SKM-1 (cell line): ENCODE measurements at regions not wholly inside any gene's neighbourhood (a gene's known extent, or its start where the extent isn't known, plus 50 kb on each side); places are given as distances from the start of the nearest gene placed in this dataset.

Experiments
- DNase-seq: peaks from one replicate; lab custom pipeline; 2025; ENCODE audit not compliant: unreplicated experiment; lab: John Stamatoyannopoulos, UW

DNA sequence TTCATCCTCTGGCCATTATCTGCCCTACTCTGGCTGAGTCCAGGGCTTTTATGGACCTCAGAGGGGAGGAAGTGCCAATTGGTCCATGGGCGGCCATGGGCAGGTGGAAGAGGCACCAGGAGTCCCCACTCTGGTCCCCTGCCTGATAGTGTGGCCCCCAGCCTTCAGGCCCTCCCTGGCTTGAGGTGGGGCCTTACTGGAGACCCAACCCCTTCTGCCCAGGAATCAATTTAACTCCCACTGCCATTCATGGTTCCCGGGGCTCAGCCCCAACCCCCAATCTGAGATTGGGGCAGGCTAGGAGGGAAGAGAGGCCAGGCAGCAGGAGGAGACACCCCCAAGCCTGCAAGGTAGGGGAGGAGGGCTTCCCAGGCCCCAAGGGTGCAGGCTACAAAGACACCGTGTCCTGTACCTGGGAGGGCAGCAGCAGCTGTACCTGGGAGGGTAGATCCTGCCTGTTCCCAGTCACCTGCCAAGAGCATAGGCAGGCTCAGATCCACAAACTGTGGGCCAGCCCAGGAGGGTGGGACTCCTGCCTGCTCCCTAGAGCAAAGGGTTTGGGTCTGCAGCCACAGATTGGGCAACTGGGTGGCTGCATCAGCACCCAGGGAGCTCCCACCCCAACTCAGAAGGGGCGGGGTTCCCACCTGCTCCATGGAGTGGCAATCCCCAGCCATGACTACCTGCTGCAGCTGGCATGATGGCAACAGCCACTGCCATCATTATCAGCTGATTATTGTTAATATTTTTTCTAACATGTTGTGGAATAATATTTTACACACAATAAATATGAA lies 1044.1 kb upstream of the B3GALT2 start:
- DNase-seq, result no peak

DNA sequence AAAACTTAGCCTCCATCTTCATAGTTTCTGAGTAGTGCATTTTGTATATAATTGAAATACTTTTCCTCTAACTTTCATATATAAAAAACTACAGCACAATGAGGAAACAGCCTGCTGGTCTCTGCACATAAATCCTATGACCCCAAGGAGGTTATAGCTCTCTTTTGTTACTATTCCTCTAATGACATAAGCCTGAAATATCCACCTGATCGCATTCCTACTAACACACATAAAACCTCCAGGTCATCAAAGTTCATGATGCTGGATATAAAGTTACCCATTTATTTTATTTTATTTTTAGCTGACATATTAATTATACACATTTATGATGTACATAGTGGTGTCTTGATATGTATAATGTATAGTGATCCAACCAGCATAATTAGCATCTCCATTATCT lies 1042.0 kb upstream of the B3GALT2 start:
- no peak for DNase-seq

DNA sequence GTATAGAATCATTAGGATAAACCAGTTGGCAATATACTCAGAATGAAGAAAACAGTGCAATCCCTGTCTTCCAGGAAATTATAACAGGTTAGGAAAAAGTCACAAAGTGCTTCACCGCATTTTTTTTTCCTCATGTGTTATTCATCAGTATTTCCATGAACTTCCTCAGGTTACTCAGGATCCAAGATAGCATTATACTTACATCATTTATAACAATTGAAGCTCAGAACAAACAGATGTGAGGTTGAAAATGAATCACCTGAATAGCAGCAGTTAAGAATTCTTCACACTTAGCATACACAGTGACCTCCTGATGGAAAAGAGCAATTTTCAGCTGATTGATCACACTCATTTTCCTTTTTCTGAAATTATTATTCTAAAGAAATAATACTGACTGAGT lies 1040.7 kb upstream of the B3GALT2 start:
- no peak for DNase-seq

DNA sequence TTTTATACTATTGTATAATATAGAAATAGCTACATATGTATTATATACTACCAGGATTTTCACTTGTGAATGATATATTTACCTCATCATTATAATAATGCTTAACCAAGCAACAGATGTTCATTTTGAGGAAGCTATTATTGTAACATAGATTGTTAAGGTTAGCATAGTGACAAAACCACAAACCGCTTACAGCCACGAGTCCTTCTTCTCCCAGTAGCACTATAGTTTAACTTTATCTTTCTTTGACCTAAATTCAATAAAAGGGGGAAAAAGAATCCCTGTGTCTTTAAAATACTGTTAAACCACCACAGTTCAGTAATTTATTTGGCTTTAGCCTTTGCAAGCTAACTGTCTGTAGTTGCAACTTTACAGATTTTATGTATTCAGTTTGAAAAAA lies 1039.4 kb upstream of the B3GALT2 start:
- peak; percentile 53 for DNase-seq

DNA sequence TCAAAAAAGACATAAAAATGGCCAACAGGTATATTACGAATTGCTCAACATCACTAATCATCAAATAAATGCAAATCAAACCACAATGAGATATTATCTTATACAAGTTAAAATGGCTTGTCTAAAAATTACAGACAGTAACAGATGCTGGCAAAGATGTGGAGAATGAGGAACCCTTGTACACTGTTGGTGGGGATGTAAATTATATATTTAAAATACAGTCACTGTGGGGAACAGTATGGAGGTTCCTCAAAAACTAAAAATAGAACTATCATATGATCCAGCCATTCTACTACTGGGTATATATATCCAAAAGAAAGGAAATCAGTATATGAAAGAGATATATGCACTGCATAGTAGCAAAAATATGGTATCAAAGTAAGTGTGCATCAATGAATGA lies 1037.2 kb upstream of the B3GALT2 start:
- no peak for DNase-seq

DNA sequence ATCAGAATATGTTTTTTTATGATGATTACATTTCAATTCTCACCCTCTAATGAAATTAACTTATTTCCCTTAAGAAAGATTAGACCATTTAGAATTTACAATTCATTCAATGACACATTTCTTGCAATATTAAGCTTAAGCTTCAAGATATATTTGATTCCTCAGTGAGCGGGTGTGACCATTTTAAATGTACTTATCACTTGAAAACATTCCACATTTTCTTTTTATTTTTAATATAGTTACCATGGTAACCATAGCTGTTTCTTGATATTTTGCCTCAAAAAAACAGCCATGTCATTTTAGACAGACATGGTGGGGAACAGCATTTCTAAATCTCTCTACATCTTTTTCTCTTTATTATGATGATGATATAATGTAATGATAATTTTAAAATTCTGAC lies 1029.0 kb upstream of the B3GALT2 start:
- DNase-seq, result no peak

DNA sequence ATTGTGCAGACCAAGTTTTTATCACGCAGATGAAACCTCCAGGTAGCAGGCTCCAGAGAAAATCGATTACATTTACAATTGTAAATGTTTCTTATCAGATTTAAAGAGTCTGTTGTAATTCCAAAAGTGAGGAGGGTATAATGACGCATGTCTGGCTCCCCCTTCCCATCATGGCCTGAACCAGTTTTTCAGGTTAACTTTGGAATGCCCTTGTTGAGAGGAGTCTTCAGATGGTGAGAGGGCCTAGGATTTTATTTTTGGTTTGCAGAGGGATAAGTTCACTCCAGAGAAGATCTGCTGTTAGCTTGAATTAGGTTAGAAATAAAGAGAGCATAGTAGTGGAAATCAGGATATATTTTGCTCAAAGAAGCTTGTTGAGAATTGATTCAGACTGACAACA lies 1028.3 kb upstream of the B3GALT2 start:
- DNase-seq, result no peak

DNA sequence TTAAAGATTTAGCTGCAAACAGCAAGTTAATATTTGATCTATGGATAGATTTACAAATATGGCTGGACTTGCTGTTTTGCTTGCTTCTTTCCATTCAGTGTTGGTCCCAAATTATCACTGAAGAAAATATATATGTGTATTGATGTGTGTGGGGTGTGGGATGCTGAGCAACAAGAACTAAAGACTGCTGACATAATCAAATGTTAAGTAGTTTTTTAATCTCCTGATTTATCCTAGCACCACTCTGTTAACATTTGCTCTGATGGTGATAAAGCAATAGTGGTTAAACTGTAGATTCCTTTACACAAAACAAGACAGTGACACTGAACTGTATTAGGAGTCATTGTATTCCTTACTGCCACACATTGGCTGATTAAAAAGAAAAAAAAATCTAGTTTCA lies 1023.5 kb upstream of the B3GALT2 start:
- no peak for DNase-seq

DNA sequence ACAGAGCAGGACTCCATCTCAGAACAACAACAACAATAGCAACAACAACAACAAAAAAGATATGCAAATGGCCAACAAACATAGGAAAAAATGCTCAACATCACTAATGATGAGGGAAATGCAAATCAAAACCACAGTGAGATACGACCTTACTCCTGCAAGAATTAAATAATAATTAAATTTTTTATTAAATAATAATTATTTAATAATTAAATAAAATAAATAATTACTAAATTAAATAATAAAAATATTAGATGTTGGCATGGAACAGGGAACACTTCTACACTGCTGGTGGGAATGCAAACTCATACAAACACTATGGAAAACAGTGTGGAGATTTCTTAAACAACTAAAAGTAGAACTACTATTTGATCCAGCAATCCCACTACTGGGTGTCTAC lies 1022.3 kb upstream of the B3GALT2 start:
- DNase-seq, result no peak

DNA sequence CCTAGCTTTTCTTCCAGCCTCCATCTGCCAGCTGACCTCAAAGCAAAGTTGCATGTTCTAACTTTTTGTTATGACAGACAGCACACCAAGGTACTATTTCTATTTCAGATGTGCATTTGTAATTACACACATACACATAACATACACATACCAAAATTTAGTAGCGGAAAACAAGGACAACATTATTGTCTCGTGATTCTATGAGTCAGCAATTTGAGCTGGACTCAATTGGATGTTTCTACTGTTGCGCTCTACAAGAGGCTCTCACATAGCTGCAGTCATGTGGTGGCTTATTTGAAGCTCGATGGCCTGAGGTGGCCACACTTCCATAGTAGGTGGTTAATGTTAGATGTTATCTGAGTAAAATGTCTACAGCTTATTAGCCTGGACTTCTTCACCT lies 1010.1 kb upstream of the B3GALT2 start:
- no peak for DNase-seq

DNA sequence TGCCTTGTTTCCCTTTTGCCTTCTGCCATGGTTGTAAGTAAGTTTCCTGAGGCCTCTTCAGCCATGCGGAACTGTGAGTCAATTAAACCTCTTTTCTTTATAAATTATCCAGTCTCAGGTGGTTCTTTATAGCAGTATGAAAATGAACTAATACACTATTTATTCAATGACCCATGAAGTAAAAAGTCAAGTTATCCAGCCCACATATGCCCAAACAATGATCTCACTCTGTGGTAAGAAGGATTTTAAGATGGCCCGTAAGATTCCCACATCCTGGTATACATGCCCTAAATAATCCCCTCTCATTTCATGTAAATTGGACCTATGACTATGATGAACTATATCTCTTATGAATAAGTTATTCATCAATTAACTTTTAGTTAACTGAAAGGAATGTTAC lies 1008.3 kb upstream of the B3GALT2 start:
- no peak for DNase-seq

DNA sequence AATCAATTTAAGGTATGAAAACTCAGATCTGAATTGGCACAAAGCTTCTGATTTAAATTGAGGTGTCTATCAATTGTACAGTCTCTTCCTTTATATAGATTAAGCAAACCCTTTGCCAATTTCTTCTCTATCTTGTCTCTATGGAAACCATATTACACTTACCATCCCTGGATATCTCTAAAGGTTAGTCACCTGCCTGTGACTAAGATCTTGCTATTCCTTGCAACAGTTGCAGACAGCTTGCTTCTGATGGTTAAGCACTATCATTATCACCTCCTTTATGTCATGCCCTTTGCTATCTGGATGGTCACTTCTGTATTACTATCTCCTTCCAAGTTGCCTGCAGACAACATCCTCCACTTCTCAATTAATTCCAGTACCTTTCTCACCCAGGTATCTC lies 998.6 kb upstream of the B3GALT2 start:
- no peak for DNase-seq

DNA sequence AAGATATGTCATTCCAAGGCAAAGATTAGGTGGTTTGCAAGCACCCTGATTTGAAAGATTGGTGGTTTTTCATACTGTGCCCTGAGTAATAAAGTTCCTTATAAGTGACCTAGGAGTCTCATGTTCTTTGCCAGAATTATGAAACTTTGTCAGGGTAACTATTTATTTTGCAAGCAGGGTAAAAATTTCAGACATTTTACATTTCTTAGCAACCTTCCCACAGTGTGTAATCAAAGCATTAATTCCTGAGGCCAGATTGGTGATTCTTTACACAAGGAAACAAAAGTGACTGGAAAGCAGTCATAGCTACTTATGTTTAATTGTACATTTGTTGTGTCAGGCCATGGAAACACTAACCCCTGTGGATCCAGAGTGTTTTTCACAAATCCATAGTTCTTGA lies 998.0 kb upstream of the B3GALT2 start:
- DNase-seq, result no peak

DNA sequence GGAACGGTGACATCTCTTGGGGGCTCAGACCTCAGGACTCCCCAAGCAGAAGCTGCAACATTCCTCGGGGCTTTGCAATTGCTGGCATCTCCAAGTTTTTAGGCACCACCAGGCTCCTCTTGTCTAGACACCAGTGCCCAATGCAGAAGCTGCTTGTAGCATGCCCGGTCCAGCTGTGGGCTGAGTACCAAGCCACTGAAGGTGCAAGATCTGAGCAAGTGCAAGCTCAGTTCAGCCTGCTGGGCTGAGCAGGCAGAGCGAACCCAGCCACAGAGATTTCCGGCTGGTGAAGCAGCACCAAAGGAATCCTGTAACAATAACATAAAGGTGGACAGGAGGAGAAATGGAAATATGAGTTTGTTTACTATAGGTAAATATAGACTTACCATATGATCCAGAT lies 995.4 kb upstream of the B3GALT2 start:
- no peak for DNase-seq

DNA sequence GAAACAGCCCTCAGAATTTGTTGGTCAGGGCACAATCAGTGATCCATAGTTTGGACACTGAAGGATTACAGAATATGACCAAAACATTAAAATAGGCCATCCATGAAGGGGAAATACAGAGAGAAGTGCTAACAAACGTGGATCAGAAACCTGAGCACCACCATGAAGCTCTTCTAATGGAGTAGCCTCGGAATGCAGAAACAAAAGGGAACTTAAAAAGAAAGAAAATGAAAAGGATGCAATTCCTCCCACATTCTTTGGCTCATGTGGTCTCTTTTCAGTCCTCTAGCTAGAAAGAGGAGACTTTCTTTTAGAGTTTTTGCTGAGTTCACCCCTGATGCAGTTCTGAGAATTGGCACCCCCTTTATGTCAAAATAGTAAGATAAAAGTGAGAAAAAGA lies 989.8 kb upstream of the B3GALT2 start:
- DNase-seq, result no peak

DNA sequence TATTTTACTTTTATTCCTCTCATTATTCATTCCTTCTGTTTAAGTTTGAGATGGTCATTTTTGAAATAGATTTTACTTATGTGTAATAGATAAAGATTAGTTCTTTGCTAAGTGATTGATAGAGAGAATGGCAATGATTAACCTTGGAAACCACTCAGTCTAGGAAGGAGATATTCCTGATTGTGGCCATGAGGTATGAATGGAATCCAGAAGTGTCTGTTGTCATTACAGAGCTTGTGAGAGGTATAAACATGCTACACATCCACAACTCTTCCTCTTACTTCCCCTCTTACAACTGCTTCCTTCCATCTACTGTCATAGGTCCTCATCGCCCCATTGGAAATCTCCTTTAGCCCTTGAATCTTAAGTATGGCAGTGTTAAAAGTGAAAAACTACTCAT lies 988.8 kb upstream of the B3GALT2 start:
- no peak for DNase-seq

DNA sequence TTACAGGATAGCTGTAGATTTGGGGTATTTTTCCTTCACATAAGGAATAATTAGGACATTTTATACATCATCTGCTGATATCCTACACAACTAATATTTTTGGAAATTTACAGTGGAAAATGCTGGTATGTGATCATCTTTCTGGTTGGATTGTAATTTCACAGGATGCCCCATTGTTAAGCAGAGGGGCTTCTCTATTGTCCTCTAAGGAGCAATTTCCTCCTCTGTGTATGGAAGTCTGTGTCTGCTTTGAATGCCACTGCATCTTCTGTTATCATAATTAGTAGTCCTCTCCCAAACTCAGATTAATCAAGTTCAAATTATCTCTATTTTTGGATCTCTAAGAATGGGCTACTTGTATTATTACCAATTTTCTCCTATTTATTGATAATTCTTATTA lies 988.1 kb upstream of the B3GALT2 start:
- DNase-seq, result no peak

DNA sequence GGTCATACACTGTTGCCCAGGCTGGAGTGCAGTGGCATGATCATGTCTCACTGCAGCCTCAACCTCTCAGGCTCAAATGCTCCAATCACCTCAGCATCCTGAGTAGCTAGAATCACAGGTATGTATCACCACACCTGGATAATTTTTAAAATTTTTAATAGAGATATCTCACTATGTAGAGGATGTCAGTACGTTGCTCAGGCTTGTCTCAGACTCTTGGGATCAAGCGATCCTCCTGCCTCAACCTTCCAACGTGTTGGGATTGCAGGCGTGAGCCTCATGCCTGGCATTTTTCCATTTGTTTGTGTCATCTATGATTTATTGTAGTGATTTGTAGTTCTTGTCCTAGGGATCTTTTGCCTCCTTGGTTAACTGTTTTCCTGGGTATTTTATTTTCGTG lies 985.2 kb upstream of the B3GALT2 start:
- DNase-seq, result no peak

DNA sequence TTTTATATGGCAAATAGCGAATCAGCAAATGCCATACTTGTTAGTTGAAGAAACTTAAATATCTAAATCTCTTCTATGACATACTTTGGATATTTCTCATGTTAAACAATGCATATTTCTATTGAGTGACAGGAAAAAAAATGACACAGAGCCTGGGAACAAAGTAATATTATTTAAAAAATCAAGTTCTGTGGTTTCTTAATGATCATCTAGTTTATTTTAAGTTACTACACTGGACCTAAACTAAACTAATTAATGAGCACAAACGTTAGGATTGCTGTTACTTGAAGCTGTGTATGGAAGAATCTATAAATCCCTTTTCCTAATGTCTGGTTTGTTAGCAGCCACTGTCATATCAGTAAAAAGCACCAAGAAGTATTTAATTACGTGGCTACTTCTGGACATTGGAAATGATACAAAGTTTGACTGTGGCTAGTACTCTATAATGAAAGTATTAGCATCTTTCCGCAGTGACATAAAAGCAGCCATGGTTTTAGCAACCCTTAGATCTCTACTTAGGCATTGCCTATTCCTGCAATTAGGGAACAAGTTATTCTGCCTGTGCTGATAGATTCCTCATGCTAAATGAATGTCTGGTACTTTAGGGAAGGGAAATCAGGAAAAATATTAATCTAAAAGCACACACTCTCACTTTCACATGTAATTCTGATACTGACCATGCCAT lies 981.7 kb upstream of the B3GALT2 start:
- DNase-seq, result no peak

DNA sequence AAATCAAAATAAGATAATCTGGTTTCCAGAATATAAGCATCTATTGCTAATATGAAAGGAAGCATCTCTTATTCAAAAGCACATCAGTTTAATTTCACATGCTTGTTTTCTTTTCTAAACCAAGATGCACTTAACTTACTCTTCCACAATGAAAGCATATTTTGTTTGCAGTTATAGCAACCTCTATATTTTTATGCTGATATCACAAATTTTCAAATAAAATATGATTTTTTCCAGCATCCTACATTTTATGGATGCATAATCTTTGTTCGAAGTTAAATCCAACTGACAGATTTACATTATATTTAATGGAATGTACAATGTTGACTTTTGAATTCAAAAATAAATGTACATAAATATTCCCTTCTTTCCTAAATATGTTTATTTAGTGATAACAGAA lies 978.3 kb upstream of the B3GALT2 start:
- DNase-seq, result no peak

DNA sequence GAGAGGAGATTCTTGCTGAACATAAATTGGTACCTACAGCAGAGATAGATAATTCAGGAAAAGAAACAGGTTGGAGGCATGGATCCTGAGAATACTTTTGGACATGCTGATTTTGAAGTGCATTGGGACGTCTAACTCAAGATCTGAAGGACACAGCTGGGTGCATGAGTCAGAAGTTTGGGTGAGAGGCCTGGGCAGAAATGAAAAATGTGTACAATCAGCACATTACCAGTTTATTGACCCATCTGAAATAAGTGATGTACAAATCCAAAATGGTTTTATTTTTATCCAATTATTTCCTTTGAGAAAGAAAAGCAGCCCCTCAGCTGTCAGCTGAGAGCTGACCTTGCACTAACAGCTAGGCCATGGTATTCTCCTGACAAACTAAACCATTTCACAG lies 975.2 kb upstream of the B3GALT2 start:
- DNase-seq, result no peak

DNA sequence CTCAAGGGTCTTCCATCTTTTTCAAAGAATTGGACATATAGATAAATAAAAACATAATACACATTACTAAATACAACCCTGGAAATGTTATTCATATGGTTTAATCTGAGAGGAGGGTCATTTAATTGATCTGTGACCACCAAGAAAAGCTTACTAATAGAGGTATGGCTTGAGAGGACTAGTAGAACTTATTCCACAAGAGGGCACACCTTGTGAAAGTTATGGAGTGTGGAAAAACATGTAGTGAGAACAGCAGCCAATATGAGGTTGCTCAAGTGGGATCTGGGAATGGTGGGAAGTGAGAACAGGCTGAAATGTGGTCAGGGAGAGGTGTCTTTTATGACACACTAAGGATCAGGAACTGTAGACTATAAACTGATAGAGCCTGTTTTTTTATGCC lies 973.5 kb upstream of the B3GALT2 start:
- DNase-seq, result no peak

DNA sequence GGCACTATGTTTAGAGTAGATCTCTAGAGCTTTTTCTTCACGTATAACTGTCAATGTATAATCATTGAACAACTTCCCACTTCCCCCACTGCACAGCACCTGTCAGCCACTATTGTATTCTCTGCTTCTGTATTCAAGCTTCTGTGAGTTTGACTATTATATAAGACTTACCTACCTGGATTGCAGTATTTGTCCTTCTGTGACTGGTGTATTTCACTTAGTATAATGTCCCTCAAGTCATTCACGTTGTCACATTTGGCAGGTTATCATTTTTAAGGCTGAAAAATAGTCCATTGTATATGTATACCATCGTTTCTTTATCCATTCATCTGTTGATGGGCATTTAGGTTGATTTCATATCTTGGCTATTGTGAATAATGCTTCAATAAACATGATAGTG lies 969.5 kb upstream of the B3GALT2 start:
- no peak for DNase-seq
